Activated CD4-positive, alpha-beta T cell treated with anti-CD3 and anti-CD28 coated beads, Interleukin-2, amount 10 ng/mL, durations not matched to agents 7 days and 5 days (primary cell): ENCODE measurements at regions not wholly inside any gene's neighbourhood (a gene's known extent, or its start where the extent isn't known, plus 50 kb on each side); places are given as distances from the start of the nearest gene placed in this dataset.

Source experiments
- CTCF ChIA-PET: fragments of 350-600 bp; sonication (Branson Sonifier 250); formaldehyde crosslinking; loops from one replicate; lab custom pipeline; 2021; ENCODE audit warnings: antibody characterized with exemption; lab: Charles Lee
- POLR2A ChIA-PET: fragments of 350-600 bp; sonication (Branson Sonifier 250); formaldehyde crosslinking; loops from one replicate; lab custom pipeline; 2021; ENCODE audit warnings: antibody characterized with exemption; lab: Charles Lee
- DNase-seq: peaks from one replicate; pipeline ENCODE4 v3.0.0-alpha.2; 2020
- H3K27ac Mint-ChIP-seq: one replicate; pipeline ENCODE4 v1.8.0; 2021; ENCODE audit warnings: mild to moderate bottlenecking, moderate library complexity, mixed read lengths
- H3K27me3 Mint-ChIP-seq: one replicate; pipeline ENCODE4 v1.8.0; 2021; ENCODE audit warnings: mixed read lengths
- H3K36me3 Mint-ChIP-seq: one replicate; pipeline ENCODE4 v1.8.0; 2021; ENCODE audit warnings: low read depth, mixed read lengths
- H3K4me1 Mint-ChIP-seq: one replicate; pipeline ENCODE4 v1.8.0; 2021; ENCODE audit warnings: mixed read lengths
- H3K4me3 Mint-ChIP-seq: one replicate; pipeline ENCODE4 v1.8.0; 2021; ENCODE audit warnings: mild to moderate bottlenecking, moderate library complexity, mixed read lengths
- H3K9me3 Mint-ChIP-seq: one replicate; pipeline ENCODE4 v1.8.0; 2021; ENCODE audit warnings: mixed read lengths

- H3K27me3 Mint-ChIP-seq, result no peaks in the 10 kb centered on the region
- H3K4me3 Mint-ChIP-seq, result no peak overlapping the region
- CTCF ChIA-PET, result no interaction called here
- no peak for DNase-seq
- no peak overlapping the region for H3K27ac Mint-ChIP-seq
- H3K9me3 Mint-ChIP-seq, result peaks cover 15% of the 10 kb centered on the region
- H3K4me1 Mint-ChIP-seq, result no peaks in the 10 kb centered on the region
- H3K36me3 Mint-ChIP-seq, result no peaks in the 10 kb centered on the region
- POLR2A ChIA-PET, result no interaction called here
Observed at GRCh38 chr4:22072726-22073125, 124.2 kb upstream of the KCNIP4 start.

GRCh38 chr4:22072240-22072639 lies 123.7 kb upstream of the KCNIP4 start:
- no peaks in the 10 kb centered on the region for H3K36me3 Mint-ChIP-seq
- CTCF ChIA-PET, result interaction anchor here (1.5 kb wide), 1 partner anchor 12 kb away, joined by 3 read pairs; no protein-coding TSS in a partner anchor
- POLR2A ChIA-PET, result no interaction called here
- peaks cover 11% of the 10 kb centered on the region for H3K9me3 Mint-ChIP-seq
- no peaks in the 10 kb centered on the region for H3K4me1 Mint-ChIP-seq
- H3K27ac Mint-ChIP-seq, result no peak overlapping the region
- no peak overlapping the region for H3K4me3 Mint-ChIP-seq
- no peak for DNase-seq
- no peaks in the 10 kb centered on the region for H3K27me3 Mint-ChIP-seq

DNA sequence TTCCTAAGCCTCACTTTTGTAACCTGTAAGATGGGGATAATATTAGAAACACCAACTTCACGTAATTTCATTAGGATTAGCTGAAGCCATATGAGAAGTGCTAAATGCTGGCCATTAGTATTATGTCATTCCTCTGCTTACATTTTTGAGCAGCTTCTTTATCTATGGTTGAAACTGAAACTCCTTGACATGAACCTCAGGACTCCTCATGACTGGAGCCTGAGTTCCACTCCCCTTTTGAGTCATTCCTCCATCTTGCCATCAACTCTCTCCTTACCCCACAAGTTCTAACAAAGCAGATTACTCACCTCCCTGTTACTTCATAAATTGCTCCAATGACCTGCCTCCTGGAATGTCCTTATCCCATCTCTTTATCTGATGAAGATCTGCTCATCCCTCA lies 123.2 kb upstream of the KCNIP4 start:
- H3K9me3 Mint-ChIP-seq, result peaks cover 10% of the 10 kb centered on the region
- H3K27me3 Mint-ChIP-seq, result no peaks in the 10 kb centered on the region
- no peak overlapping the region for H3K4me3 Mint-ChIP-seq
- DNase-seq, result no peak
- no peaks in the 10 kb centered on the region for H3K4me1 Mint-ChIP-seq
- ChIA-PET POLR2A (no interaction called here), CTCF (interaction anchor here (1.5 kb wide), 1 partner anchor 12 kb away, joined by 3 read pairs; no protein-coding TSS in a partner anchor)
- no peaks in the 10 kb centered on the region for H3K36me3 Mint-ChIP-seq
- H3K27ac Mint-ChIP-seq, result no peak overlapping the region

DNA sequence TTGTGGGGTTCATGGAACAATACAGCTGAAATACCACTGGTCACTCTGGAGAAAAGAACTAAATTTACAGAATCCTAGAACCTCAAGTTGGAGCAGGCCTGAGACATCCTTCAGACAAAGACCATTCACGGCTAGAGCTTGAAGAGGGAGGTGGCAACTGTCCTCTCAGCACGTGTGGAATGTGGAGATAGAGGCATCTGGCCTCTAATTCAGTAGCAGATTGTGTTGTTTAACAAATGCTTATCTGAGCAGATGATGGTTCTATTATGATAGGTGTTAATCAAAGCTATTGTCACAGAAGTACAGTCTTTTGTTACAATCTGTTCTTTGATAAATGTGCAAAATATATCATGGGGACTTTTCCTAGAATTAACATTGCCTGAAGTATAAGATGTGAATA lies 121.7 kb upstream of the KCNIP4 start:
- Mint-ChIP-seq H3K36me3 (no peaks in the 10 kb centered on the region), H3K27ac (no peak overlapping the region), H3K4me3 (no peak overlapping the region), H3K27me3 (no peaks in the 10 kb centered on the region), H3K4me1 (no peaks in the 10 kb centered on the region), H3K9me3 (peaks cover 6% of the 10 kb centered on the region)
- POLR2A ChIA-PET, result no interaction called here
- no peak for DNase-seq
- CTCF ChIA-PET, result no interaction called here

DNA sequence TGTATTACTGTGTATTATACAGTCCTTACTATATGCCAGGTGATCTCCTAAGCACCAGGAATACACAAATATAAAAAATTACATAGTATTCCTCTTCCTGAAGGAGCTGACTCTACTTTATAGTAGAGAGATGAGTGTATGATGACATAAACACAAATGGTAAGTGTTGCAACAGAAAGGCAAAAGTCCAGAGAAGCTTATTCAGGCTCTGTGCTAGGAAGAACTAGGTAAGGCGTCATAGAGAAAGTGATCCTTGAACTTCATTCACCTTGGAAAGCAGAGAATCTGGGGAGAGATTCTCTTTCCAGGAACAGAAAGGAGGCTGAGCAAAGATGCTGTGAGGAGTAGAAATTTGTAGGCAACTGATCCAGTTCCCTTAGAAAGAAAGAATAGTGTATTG lies 115.0 kb upstream of the KCNIP4 start:
- Mint-ChIP-seq H3K4me3 (no peak overlapping the region), H3K4me1 (no peaks in the 10 kb centered on the region), H3K27ac (no peak overlapping the region), H3K9me3 (peaks cover 4% of the 10 kb centered on the region), H3K36me3 (no peaks in the 10 kb centered on the region), H3K27me3 (no peaks in the 10 kb centered on the region)
- ChIA-PET POLR2A (no interaction called here), CTCF (no interaction called here)
- DNase-seq, result no peak

- no peak overlapping the region for H3K4me3 Mint-ChIP-seq
- POLR2A ChIA-PET, result no interaction called here
Observed at GRCh38 chr4:22062676-22063075, 114.1 kb upstream of the KCNIP4 start.

GRCh38 chr4:22055954-22056353 lies 107.4 kb upstream of the KCNIP4 start:
- H3K4me3 Mint-ChIP-seq, result no peak overlapping the region
- H3K36me3 Mint-ChIP-seq, result no peaks in the 10 kb centered on the region
- no peaks in the 10 kb centered on the region for H3K4me1 Mint-ChIP-seq
- no peak overlapping the region for H3K27ac Mint-ChIP-seq
- no peak for DNase-seq
- CTCF ChIA-PET, result no interaction called here
- POLR2A ChIA-PET, result no interaction called here
- peaks cover 12% of the 10 kb centered on the region for H3K9me3 Mint-ChIP-seq
- no peaks in the 10 kb centered on the region for H3K27me3 Mint-ChIP-seq

More at GRCh38 chr4:22062676-22063075, 114.1 kb upstream of the KCNIP4 start:
- Mint-ChIP-seq H3K27ac (no peak overlapping the region), H3K4me1 (no peaks in the 10 kb centered on the region), H3K9me3 (peaks cover 5% of the 10 kb centered on the region), H3K27me3 (no peaks in the 10 kb centered on the region), H3K36me3 (no peaks in the 10 kb centered on the region)
- CTCF ChIA-PET, result no interaction called here
- no peak for DNase-seq

DNA sequence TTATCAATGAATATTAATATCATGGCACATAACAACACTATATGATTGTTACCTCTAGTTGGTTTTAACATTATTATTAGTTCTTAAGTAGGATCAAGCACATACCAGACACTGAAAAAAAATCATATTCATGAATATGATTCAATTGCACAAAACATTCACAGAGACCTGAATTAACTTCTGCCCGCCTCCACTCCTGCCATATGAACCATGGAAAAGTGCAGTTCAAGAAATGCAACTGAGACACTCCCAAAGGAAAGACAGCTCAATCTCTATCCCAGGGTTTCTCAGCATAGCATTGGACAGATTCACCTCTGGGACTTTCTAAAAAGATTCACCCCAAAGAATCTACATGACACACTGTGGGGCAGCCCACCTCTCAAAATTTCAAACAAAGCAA lies 103.5 kb upstream of the KCNIP4 start:
- H3K36me3 Mint-ChIP-seq, result no peaks in the 10 kb centered on the region
- H3K27me3 Mint-ChIP-seq, result no peaks in the 10 kb centered on the region
- H3K4me1 Mint-ChIP-seq, result no peaks in the 10 kb centered on the region
- no peak overlapping the region for H3K27ac Mint-ChIP-seq
- H3K4me3 Mint-ChIP-seq, result no peak overlapping the region
- ChIA-PET POLR2A (no interaction called here), CTCF (no interaction called here)
- H3K9me3 Mint-ChIP-seq, result peaks cover 10% of the 10 kb centered on the region
- DNase-seq, result no peak

DNA sequence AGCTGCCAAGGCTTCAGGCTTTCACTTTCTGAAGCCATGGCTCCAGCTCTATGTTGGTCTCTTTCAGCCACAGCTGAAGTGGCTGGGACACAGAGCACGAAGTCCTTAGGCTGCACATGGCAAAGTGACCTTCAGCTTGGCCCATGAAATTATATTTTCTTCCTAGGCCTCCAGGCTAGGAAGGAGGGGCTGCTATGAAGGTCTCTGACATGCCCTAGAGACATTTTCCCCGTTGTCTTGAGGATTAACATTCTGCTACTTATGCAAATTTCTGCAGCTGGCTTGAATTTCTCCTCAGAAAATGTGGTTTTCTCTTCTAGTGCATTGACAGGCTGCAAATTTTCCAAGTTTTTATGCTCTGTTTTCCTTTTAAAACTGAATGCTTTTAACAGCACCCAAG lies 99.8 kb upstream of the KCNIP4 start:
- DNase-seq, result no peak
- ChIA-PET CTCF (no interaction called here), POLR2A (no interaction called here)
- no peaks in the 10 kb centered on the region for H3K4me1 Mint-ChIP-seq
- H3K27me3 Mint-ChIP-seq, result no peaks in the 10 kb centered on the region
- no peak overlapping the region for H3K4me3 Mint-ChIP-seq
- peaks cover 6% of the 10 kb centered on the region for H3K9me3 Mint-ChIP-seq
- H3K36me3 Mint-ChIP-seq, result no peaks in the 10 kb centered on the region
- no peak overlapping the region for H3K27ac Mint-ChIP-seq

- Mint-ChIP-seq H3K27ac (no peak overlapping the region), H3K4me3 (no peak overlapping the region), H3K36me3 (no peaks in the 10 kb centered on the region), H3K27me3 (no peaks in the 10 kb centered on the region), H3K9me3 (peaks cover 6% of the 10 kb centered on the region), H3K4me1 (no peaks in the 10 kb centered on the region)
- no peak for DNase-seq
- CTCF ChIA-PET, result no interaction called here
- POLR2A ChIA-PET, result no interaction called here
Observed at GRCh38 chr4:22047793-22048192, 99.2 kb upstream of the KCNIP4 start.

GRCh38 chr4:22045051-22045630 lies 96.6 kb upstream of the KCNIP4 start:
- no peak overlapping the region for H3K4me3 Mint-ChIP-seq
- peaks cover 10% of the 10 kb centered on the region for H3K9me3 Mint-ChIP-seq
- no peaks in the 10 kb centered on the region for H3K36me3 Mint-ChIP-seq
- ChIA-PET POLR2A (no interaction called here), CTCF (no interaction called here)
- H3K27me3 Mint-ChIP-seq, result no peaks in the 10 kb centered on the region
- no peaks in the 10 kb centered on the region for H3K4me1 Mint-ChIP-seq
- DNase-seq, result no peak
- no peak overlapping the region for H3K27ac Mint-ChIP-seq

GRCh38 chr4:22031423-22031822 lies 82.9 kb upstream of the KCNIP4 start:
- no peaks in the 10 kb centered on the region for H3K27me3 Mint-ChIP-seq
- no peak for DNase-seq
- CTCF ChIA-PET, result interaction anchor here (0.6 kb wide), 1 partner anchor 130 kb away, joined by 4 read pairs; no protein-coding TSS in a partner anchor
- H3K27ac Mint-ChIP-seq, result no peak overlapping the region
- H3K36me3 Mint-ChIP-seq, result no peaks in the 10 kb centered on the region
- no peak overlapping the region for H3K4me3 Mint-ChIP-seq
- H3K9me3 Mint-ChIP-seq, result peaks cover 7% of the 10 kb centered on the region
- POLR2A ChIA-PET, result no interaction called here
- H3K4me1 Mint-ChIP-seq, result no peaks in the 10 kb centered on the region

GRCh38 chr4:22030881-22031280 lies 82.3 kb upstream of the KCNIP4 start:
- Mint-ChIP-seq H3K27me3 (no peaks in the 10 kb centered on the region), H3K4me3 (no peak overlapping the region), H3K36me3 (no peaks in the 10 kb centered on the region), H3K9me3 (peaks cover 7% of the 10 kb centered on the region), H3K27ac (no peak overlapping the region), H3K4me1 (no peaks in the 10 kb centered on the region)
- no peak for DNase-seq
- ChIA-PET CTCF (no interaction called here), POLR2A (no interaction called here)

- H3K4me3 Mint-ChIP-seq, result no peak overlapping the region
- no peaks in the 10 kb centered on the region for H3K4me1 Mint-ChIP-seq
- H3K36me3 Mint-ChIP-seq, result no peaks in the 10 kb centered on the region
- POLR2A ChIA-PET, result no interaction called here
- CTCF ChIA-PET, result no interaction called here
- no peak for DNase-seq
- H3K9me3 Mint-ChIP-seq, result peaks cover 7% of the 10 kb centered on the region
- H3K27ac Mint-ChIP-seq, result no peak overlapping the region
- no peaks in the 10 kb centered on the region for H3K27me3 Mint-ChIP-seq
Observed at GRCh38 chr4:22030307-22030706, 81.7 kb upstream of the KCNIP4 start.
